ENCODE measurements at regions not wholly inside any gene's neighbourhood (a gene's known extent, or its start where the extent isn't known, plus 50 kb on each side); places are given as distances from the start of the nearest gene placed in this dataset.

- no peaks in the 10 kb centered on the region for H3K36me3 Mint-ChIP-seq (ENCODE audit: low read depth, unreplicated experiment)
- FAIRE-seq (no peak), DNase-seq (ENCODE audit: low read depth) (no peak)
- no peak overlapping the region for H3K9ac ChIP-seq (ENCODE audit: low read length)
- no peak overlapping the region for H3K4me3 ChIP-seq (ENCODE audit: insufficient read depth, low read depth, low read length)
- H3K4me1 Mint-ChIP-seq (ENCODE audit: low read depth, unreplicated experiment) = peaks cover 7% of the 10 kb centered on the region
- H3K27ac ChIP-seq (ENCODE audit: low read depth, low read length) = no peak overlapping the region
- no peak overlapping the region for H2AFZ ChIP-seq (ENCODE audit: low read depth, low read length)
- peaks cover 8% of the 10 kb centered on the region for H3K9me3 ChIP-seq (ENCODE audit: insufficient read depth, low read depth, low read length)
- H3K27ac Mint-ChIP-seq (ENCODE audit: unreplicated experiment) = no peak overlapping the region
- no peak overlapping the region for H3K4me3 Mint-ChIP-seq (ENCODE audit: unreplicated experiment)
- H3K4me1 ChIP-seq (ENCODE audit: insufficient read depth, low read length) = peaks cover 11% of the 10 kb centered on the region
- peaks cover 4% of the 10 kb centered on the region for H3K27me3 Mint-ChIP-seq (ENCODE audit: low read depth, unreplicated experiment)
- H3K27me3 ChIP-seq (ENCODE audit: insufficient read depth, low read length) = no peaks in the 10 kb centered on the region
- no peak for TF ChIP-seq EZH2 (IDR thresholded peaks at IDR 0.05; ENCODE audit: insufficient read depth, low read length)
- TF ChIP-seq CTCF (IDR thresholded peaks at IDR 0.05; ENCODE audit: insufficient read depth, low read depth, low read length) = no peak
- no peaks in the 10 kb centered on the region for H3K9me3 Mint-ChIP-seq (ENCODE audit: unreplicated experiment)
- no peak overlapping the region for H3K4me2 ChIP-seq (ENCODE audit: low read length)
- H3K36me3 ChIP-seq (ENCODE audit: insufficient read depth, low read length) = no peaks in the 10 kb centered on the region
- no peaks in the 10 kb centered on the region for H4K20me1 ChIP-seq (ENCODE audit: insufficient read depth, low read length)
- no peaks in the 10 kb centered on the region for H3K79me2 ChIP-seq (ENCODE audit: insufficient read depth, low read length)
Measured at GRCh38 chr16:87188104-87188503, 129.1 kb downstream of the C16orf95 start.

- FAIRE-seq (no peak), DNase-seq (ENCODE audit: low read depth) (no peak)
- Histone ChIP-seq H3K9ac (ENCODE audit: low read length) (no peak overlapping the region), H3K27ac (ENCODE audit: low read depth, low read length) (no peak overlapping the region), H4K20me1 (ENCODE audit: insufficient read depth, low read length) (no peaks in the 10 kb centered on the region), H2AFZ (ENCODE audit: low read depth, low read length) (no peak overlapping the region), H3K36me3 (ENCODE audit: insufficient read depth, low read length) (no peaks in the 10 kb centered on the region), H3K9me3 (ENCODE audit: insufficient read depth, low read depth, low read length) (peaks cover 8% of the 10 kb centered on the region), H3K27me3 (ENCODE audit: insufficient read depth, low read length) (no peaks in the 10 kb centered on the region), H3K4me2 (ENCODE audit: low read length) (no peak overlapping the region), H3K4me3 (ENCODE audit: insufficient read depth, low read depth, low read length) (no peak overlapping the region), H3K79me2 (ENCODE audit: insufficient read depth, low read length) (no peaks in the 10 kb centered on the region), H3K4me1 (ENCODE audit: insufficient read depth, low read length) (peaks cover 11% of the 10 kb centered on the region)
- no peaks in the 10 kb centered on the region for H3K9me3 Mint-ChIP-seq (ENCODE audit: unreplicated experiment)
- no peak overlapping the region for H3K4me3 Mint-ChIP-seq (ENCODE audit: unreplicated experiment)
- H3K36me3 Mint-ChIP-seq (ENCODE audit: low read depth, unreplicated experiment) = no peaks in the 10 kb centered on the region
- H3K27ac Mint-ChIP-seq (ENCODE audit: unreplicated experiment) = no peak overlapping the region
- TF ChIP-seq CTCF (IDR thresholded peaks at IDR 0.05; ENCODE audit: insufficient read depth, low read depth, low read length) (no peak), EZH2 (IDR thresholded peaks at IDR 0.05; ENCODE audit: insufficient read depth, low read length) (no peak)
- H3K4me1 Mint-ChIP-seq (ENCODE audit: low read depth, unreplicated experiment) = peaks cover 7% of the 10 kb centered on the region
- H3K27me3 Mint-ChIP-seq (ENCODE audit: low read depth, unreplicated experiment) = peaks cover 4% of the 10 kb centered on the region
Measured at GRCh38 chr16:87189426-87189825, 127.8 kb downstream of the C16orf95 start.

GRCh38 chr16:87190288-87191230 is 126.6 kb downstream of the C16orf95 start:
- Mint-ChIP-seq H3K27ac (ENCODE audit: unreplicated experiment) (no peak overlapping the region), H3K27me3 (ENCODE audit: low read depth, unreplicated experiment) (peaks cover 3% of the 10 kb centered on the region)

More at GRCh38 chr16:87190288-87191230, 126.6 kb downstream of the C16orf95 start:
- H3K27me3 ChIP-seq (ENCODE audit: insufficient read depth, low read length) = no peaks in the 10 kb centered on the region
- Mint-ChIP-seq H3K9me3 (ENCODE audit: unreplicated experiment) (no peaks in the 10 kb centered on the region), H3K4me3 (ENCODE audit: unreplicated experiment) (no peak overlapping the region), H3K4me1 (ENCODE audit: low read depth, unreplicated experiment) (peaks cover 9% of the 10 kb centered on the region), H3K36me3 (ENCODE audit: low read depth, unreplicated experiment) (no peaks in the 10 kb centered on the region)
- H3K9ac ChIP-seq (ENCODE audit: low read length) = no peak overlapping the region
- H3K27ac ChIP-seq (ENCODE audit: low read depth, low read length) = no peak overlapping the region
- FAIRE-seq (no peak), DNase-seq (ENCODE audit: low read depth) (peak; percentile 54)
- H2AFZ ChIP-seq (ENCODE audit: low read depth, low read length) = no peak overlapping the region
- no peaks in the 10 kb centered on the region for H4K20me1 ChIP-seq (ENCODE audit: insufficient read depth, low read length)
- H3K4me2 ChIP-seq (ENCODE audit: low read length) = no peak overlapping the region
- H3K9me3 ChIP-seq (ENCODE audit: insufficient read depth, low read depth, low read length) = peaks cover 8% of the 10 kb centered on the region
- no peaks in the 10 kb centered on the region for H3K79me2 ChIP-seq (ENCODE audit: insufficient read depth, low read length)
- TF ChIP-seq CTCF (IDR thresholded peaks at IDR 0.05; ENCODE audit: insufficient read depth, low read depth, low read length) (peak; percentile 11), EZH2 (IDR thresholded peaks at IDR 0.05; ENCODE audit: insufficient read depth, low read length) (no peak)
- H3K4me3 ChIP-seq (ENCODE audit: insufficient read depth, low read depth, low read length) = no peak overlapping the region
- H3K4me1 ChIP-seq (ENCODE audit: insufficient read depth, low read length) = peaks cover 11% of the 10 kb centered on the region
- no peaks in the 10 kb centered on the region for H3K36me3 ChIP-seq (ENCODE audit: insufficient read depth, low read length)

All from astrocyte (in vitro differentiated cells and primary cell).